HG02970 (cell line): ENCODE measurements at regions not wholly inside any gene's neighbourhood (a gene's known extent, or its start where the extent isn't known, plus 50 kb on each side); places are given as distances from the start of the nearest gene placed in this dataset.
A peak's percentile ranks its signal among the peaks of the same experiment; 100 is the strongest.
"Not testable (repeated sequence)": the region's sequence is repeated elsewhere in the genome, so short reads cannot be mapped to it uniquely, and the experiment has no call there.

Source experiments
- ATAC-seq: cut with Tn5 transposase; IDR thresholded peaks from one replicate; pipeline ENCODE4 v1.9.1; 2021; ENCODE audit warnings: mild to moderate bottlenecking, moderate library complexity, moderate number of reproducible peaks; ENCODE audit not compliant: unreplicated experiment, low FRiP score

DNA sequence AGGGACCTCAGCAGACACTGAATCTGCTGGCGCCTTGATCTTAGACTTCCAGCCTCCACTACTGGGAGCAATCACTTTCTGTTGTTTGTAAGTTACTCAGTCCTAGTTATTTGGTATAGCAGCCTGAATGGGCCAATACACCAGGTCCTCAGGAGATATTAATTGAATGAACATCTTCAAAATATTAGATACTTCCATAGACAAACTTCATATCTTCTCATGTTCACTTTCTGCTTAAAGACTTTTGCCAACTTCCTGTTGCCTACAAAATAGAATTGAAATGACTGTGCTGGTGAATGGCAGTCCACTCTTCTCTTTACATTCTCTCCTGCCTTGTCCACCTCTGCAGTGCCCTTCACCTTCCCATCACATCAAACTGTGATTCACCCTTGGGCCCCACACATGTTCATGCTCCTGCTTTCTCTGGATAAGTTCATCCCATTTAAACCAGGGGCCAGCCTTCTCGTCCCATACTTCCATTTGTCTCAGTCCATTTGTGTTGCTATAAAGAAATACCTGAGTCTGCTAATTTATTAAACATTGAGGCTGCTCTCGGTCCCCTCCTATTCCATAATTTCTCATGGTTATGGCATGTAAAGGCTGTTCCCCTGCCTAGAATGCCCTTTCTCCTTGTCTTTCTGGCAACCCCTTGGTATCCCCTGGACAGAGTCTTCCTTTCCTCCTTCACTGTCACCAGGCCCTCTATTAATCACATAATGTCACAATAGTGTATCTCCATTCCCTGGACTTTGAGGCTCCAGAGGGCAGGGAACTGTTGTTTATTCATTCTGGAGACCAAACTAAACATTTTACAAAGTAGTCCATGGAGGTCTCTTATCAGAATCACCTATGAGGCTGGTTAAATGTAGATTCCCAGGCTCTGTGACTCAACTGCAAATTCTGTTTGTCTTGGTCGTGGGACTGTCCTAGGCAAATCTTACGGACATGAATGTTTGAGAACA lies 148.3 kb upstream of the TMEM170B start:
- ATAC-seq: no peak

GRCh38 chr6:11387707-11388430 lies 149.7 kb upstream of the TMEM170B start:
- no peak for ATAC-seq

- ATAC-seq: no peak
Measured at GRCh38 chr6:11386726-11387125, 150.8 kb upstream of the TMEM170B start.

- peak; percentile 50 for ATAC-seq
Measured at GRCh38 chr6:11386323-11386722, 151.2 kb upstream of the TMEM170B start.

- ATAC-seq: no peak
Measured at GRCh38 chr6:11384531-11385309, 152.3 kb upstream of the NEDD9 start.

- peak; percentile 63 for ATAC-seq
Measured at GRCh38 chr6:11381801-11382513, 149.5 kb upstream of the NEDD9 start.

GRCh38 chr6:11380969-11381744 lies 148.7 kb upstream of the NEDD9 start:
- ATAC-seq: no peak

DNA sequence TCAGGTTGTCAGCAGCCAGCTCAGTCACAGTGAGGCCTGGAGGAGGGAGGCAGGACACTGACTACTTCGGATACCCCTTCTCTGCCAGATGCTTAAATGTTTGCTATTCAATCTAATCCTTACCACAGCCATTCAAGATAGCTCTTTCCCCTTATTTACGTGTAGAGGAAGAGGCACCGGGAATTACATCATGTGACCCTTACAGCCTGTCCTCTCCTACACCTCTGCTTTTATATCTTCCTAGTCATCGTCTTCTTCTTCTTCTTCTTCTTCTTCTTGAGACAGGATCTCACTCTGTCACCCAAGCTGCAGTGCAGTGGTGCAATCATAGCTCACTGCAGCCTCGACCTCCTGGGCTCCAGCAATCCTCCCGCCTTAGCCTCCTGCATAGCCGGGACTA lies 148.1 kb upstream of the NEDD9 start:
- no peak for ATAC-seq

- ATAC-seq: no peak
Measured at GRCh38 chr6:11379805-11380204, 147.3 kb upstream of the NEDD9 start.

GRCh38 chr6:11378639-11379038 lies 146.2 kb upstream of the NEDD9 start:
- no peak for ATAC-seq

DNA sequence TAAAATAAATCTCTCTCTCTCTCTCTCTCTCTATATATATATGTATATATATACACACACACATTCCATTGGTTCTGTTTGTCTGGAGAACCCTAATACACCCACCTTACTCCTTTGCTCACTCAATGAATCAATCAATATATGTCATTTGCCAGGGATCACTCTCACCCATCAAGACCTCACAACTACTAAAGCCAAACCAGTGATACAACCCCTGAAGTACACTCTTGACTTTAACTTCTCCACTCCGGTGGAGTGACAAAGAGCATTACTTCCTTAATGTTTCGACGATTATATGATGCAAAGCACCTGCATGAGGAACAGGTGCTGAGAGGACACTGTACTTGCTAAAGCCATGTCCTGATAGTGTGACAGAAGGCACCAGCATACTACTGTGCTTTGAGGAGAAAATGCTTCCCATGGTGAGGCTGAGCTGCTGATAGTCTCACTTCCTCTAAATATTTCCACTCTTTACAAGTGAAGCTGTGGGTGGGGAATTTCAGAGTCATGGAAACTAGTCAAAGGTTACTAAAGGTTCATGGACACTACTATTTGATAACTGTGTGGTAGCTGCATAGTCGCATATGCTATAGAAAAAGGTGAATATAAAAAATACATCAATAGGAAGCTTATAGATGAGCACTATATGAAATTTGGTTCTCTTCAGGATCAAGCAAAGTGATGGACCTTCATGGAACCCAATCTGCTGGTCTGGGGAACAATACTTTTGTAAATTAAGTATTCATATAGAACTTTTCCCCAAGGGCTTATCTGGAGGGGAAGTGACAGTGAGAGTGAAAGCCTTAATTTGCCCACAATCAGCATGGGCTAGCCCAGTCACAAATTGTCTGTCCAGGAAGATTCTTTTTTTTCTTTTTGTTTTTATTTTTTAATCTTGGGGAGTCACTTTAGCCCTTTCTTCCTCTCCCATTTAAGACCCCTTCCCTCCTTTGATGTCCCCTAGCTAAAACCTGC lies 141.9 kb upstream of the NEDD9 start:
- ATAC-seq: peak; percentile 86

DNA sequence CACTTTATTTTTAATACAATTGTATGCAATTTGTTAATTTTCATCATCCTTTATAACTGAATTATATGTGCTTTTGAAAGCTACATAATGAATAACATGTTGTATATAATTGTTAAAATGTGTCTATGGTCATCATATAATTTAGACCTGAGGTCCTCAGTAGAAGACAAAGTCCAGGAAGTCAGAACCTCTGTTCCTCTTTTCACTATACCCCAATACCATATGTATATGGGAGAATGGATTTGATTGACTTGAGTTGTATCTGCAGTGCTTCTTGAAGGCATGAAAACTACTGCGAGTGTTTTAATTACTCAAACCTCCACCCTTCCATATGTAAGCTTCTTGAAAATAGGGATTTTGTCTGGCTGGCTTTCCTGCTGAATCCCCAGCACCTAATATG lies 140.7 kb upstream of the NEDD9 start:
- ATAC-seq: no peak

GRCh38 chr6:11372186-11372790 lies 139.8 kb upstream of the NEDD9 start:
- not testable (repeated sequence) for ATAC-seq

GRCh38 chr6:11370191-11371018 lies 137.9 kb upstream of the NEDD9 start:
- no peak for ATAC-seq

DNA sequence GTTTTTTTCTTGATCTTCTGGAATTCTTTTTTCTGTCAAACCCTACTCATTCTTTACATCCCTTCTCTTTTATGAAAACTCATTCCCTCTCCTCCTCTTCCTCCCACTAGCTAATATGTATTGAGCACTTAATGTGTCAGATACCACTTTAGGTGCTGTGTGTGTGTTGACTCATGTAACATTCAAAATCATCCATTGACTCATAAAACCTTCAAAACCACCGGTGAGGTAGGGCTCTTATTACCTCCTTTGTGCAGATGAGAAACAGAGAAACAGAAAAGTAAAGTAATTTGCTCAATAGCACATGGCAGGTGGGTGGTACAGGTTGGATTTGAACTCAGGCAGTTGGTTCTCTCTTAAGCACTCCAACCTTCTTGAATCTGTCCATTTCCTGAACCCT lies 136.3 kb upstream of the NEDD9 start:
- ATAC-seq: no peak

DNA sequence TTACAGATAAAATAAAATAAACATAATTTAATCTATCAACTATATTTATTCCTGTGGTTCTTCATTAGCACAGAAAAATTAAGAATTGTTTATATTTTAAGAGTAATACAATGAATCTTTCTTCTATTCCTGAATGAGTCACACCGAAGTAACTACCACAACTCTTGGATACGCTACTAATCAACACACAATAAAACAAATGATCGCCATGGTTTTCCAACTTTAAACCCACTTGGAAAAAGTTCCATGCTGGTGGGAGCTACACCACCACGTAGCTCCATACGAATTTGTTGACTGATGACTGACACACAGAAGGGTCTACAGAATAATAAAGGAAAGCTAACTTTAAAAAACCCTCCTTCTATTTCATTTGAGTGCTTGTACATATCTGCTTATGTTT lies 135.8 kb upstream of the NEDD9 start:
- no peak for ATAC-seq

DNA sequence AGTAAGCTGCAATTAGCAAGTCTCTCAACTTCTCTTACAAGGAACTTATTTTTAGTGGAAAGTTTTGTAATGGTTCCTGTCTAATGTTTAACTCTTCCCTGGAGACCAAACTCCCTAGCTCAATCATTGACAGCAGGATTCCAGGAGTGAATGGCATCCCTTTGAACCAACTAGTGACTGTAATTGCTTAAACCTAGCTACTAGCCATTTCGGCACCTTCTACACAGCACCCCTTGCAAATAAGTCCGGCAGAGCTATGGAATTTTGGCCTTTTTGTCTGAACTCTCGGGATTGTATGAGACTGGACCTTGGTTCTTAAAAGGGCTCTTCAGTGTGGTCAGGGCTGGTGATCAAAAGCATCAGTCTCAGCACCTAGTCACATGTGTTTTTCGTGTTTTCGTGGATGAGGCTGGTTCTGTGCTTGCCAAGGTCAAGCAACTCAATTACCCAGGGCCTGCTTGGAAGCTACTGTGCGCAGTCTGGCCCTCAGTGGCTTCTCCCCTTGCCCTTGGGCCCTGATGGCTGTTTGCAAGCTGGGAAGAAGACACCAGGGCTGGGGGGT lies 135.3 kb upstream of the NEDD9 start:
- ATAC-seq: no peak
